Left lung (tissue), 4 donors: ENCODE measurements at regions not wholly inside any gene's neighbourhood (a gene's known extent, or its start where the extent isn't known, plus 50 kb on each side); places are given as distances from the start of the nearest gene placed in this dataset.
"Not testable (repeated sequence)": the region's sequence is repeated elsewhere in the genome, so short reads cannot be mapped to it uniquely, and the experiment has no call there.

Source experiments
- ATAC-seq: fragments of 200-7000 bp; cut with Tn5 transposase; one replicate; pipeline ENCODE4 v1.9.1; 2020; ENCODE audit warnings: moderate library complexity
- DNase-seq, 4 donors: peaks; one replicate each; pipeline ENCODE4 v3.0.0-alpha.2; 2013 to 2020
- H3K27ac ChIP-seq, 2 donors: fragments of 200-600 bp; sonication (generic) in 1 of 2; one replicate each; pipeline versions ENCODE4 v1.5.0 to v1.8.0; 2020 to 2021
- H3K27me3 ChIP-seq, 2 donors: fragments of 200-600 bp; sonication (generic) in 1 of 2; one replicate each; pipeline versions ENCODE4 v1.5.0 to v1.8.0; 2020 to 2021
- H3K36me3 ChIP-seq, 2 donors: fragments of 200-600 bp; sonication (generic) in 1 of 2; one replicate each; pipeline versions ENCODE4 v1.5.0 to v1.8.0; 2020 to 2021
- H3K4me1 ChIP-seq, 2 donors: fragments of 200-600 bp; one replicate each; pipeline ENCODE4 v1.8.0; 2021
- H3K4me3 ChIP-seq, 2 donors: fragments of 200-600 bp; sonication (generic) in 1 of 2; one replicate each; pipeline versions ENCODE4 v1.5.0 to v1.8.0; 2020 to 2021; ENCODE audit warnings: mild to moderate bottlenecking in 1 of 2
- H3K9me3 ChIP-seq, 2 donors: fragments of 200-600 bp; sonication (generic) in 1 of 2; one replicate each; pipeline versions ENCODE4 v1.5.0 to v1.8.0; 2020 to 2021
- CTCF ChIP-seq, 2 donors: fragments of 200-600 bp; sonication (generic) in 1 of 2; IDR thresholded peaks; one replicate each; pipeline versions ENCODE4 v1.5.0 to v1.8.0; 2021; ENCODE audit warnings: antibody characterized with exemption in 2 of 2
- intact Hi-C, 2 donors: fragments of 100-400 bp; cut with DNase I; formaldehyde crosslinking; loops; one replicate each; pipeline versions ENCODE4 v1.11.2 to v1.14.2; 2022
- donor health status: DM: no; HTN: yes; CAD: no.
- donor health status: DM: no; HTN: no; CAD: no.

- no peaks in the 10 kb centered on the region for H3K4me1 ChIP-seq
- H3K9me3 ChIP-seq, result peaks cover 0 to 17% of the 10 kb centered on the region in 2 donors
- no peaks in the 10 kb centered on the region for H3K36me3 ChIP-seq
- no peak for TF ChIP-seq CTCF (IDR thresholded peaks at IDR 0.05)
- no peaks in the 10 kb centered on the region for H3K27me3 ChIP-seq
- intact Hi-C loops, result no loop called here
- no peak overlapping the region for H3K4me3 ChIP-seq
- DNase-seq (no peak), ATAC-seq (no peak)
- no peak overlapping the region for H3K27ac ChIP-seq
These were observed 97.8 kb upstream of the RUFY1 start for GRCh38 chr5:179452356-179453230.

- H3K4me1 ChIP-seq, result no peaks in the 10 kb centered on the region
- H3K4me3 ChIP-seq, result no peak overlapping the region
- H3K27me3 ChIP-seq, result no peaks in the 10 kb centered on the region
- no peak for DNase-seq
- H3K9me3 ChIP-seq, result peaks cover 0 to 17% of the 10 kb centered on the region in 2 donors
- no peak overlapping the region for H3K27ac ChIP-seq
- no peak for ATAC-seq
- no peak for TF ChIP-seq CTCF (IDR thresholded peaks at IDR 0.05)
- intact Hi-C loops, result no loop called here
- H3K36me3 ChIP-seq, result no peaks in the 10 kb centered on the region
These were observed 98.5 kb upstream of the RUFY1 start for GRCh38 chr5:179451828-179452196.

- intact Hi-C loops, result no loop called here
- no peak overlapping the region for H3K27ac ChIP-seq
- H3K27me3 ChIP-seq, result no peaks in the 10 kb centered on the region
- H3K9me3 ChIP-seq, result peaks cover 0 to 16% of the 10 kb centered on the region in 2 donors
- no peaks in the 10 kb centered on the region for H3K36me3 ChIP-seq
- no peak for TF ChIP-seq CTCF (IDR thresholded peaks at IDR 0.05)
- no peaks in the 10 kb centered on the region for H3K4me1 ChIP-seq
- no peak for DNase-seq
- H3K4me3 ChIP-seq, result no peak overlapping the region
- ATAC-seq, result no peak
These were observed 99.1 kb upstream of the RUFY1 start for GRCh38 chr5:179451114-179451827.

GRCh38 chr5:179449950-179450349 lies 100.4 kb upstream of the RUFY1 start:
- H3K36me3 ChIP-seq, ATAC-seq, H3K27ac ChIP-seq, H3K4me1 ChIP-seq, DNase-seq, H3K4me3 ChIP-seq, intact Hi-C loops, H3K9me3 ChIP-seq, H3K27me3 ChIP-seq: not testable (repeated sequence)

- H3K4me3 ChIP-seq, H3K9me3 ChIP-seq, H3K27ac ChIP-seq, H3K27me3 ChIP-seq, H3K36me3 ChIP-seq, ATAC-seq, DNase-seq, intact Hi-C loops, H3K4me1 ChIP-seq: not testable (repeated sequence)
These were observed 102.1 kb upstream of the RUFY1 start for GRCh38 chr5:179448282-179448681.

- H3K4me3 ChIP-seq, H3K9me3 ChIP-seq, DNase-seq, H3K27ac ChIP-seq, ATAC-seq, H3K4me1 ChIP-seq, H3K36me3 ChIP-seq, intact Hi-C loops: not testable (repeated sequence)
- peaks cover 0 to 27% of the 10 kb centered on the region in 2 donors for H3K27me3 ChIP-seq
These were observed 97.0 kb upstream of the ADAMTS2 start for GRCh38 chr5:179442289-179442688.
